ENCODE measurements at regions not wholly inside any gene's neighbourhood (a gene's known extent, or its start where the extent isn't known, plus 50 kb on each side); places are given as distances from the start of the nearest gene placed in this dataset.

- H3K27me3 Mint-ChIP-seq (ENCODE audit: low read depth), result no peaks in the 10 kb centered on the region; the same call in none of the 2 replicates
Measured at GRCh38 chr17:79306424-79307318, 232.0 kb downstream of the ENGASE start.

More at GRCh38 chr17:79306424-79307318, 232.0 kb downstream of the ENGASE start:
- Mint-ChIP-seq H3K36me3 (ENCODE audit: insufficient read depth in 1 of 3, low read depth in 3 of 3) (no peaks in the 10 kb centered on the region), H3K4me1 (peaks cover 0 to 16% of the 10 kb centered on the region in 2 experiments; a peak in 3 of 4 replicates), H3K9me3 (no peaks in the 10 kb centered on the region), H3K27ac (no peak overlapping the region), H3K4me3 (no peak overlapping the region)
- H3K56ac ChIP-seq (ENCODE audit: insufficient read length, low read depth, low read length), result no peak overlapping the region
- H3K4me2 ChIP-seq (ENCODE audit: insufficient read depth, insufficient read length, low read length), result no peak overlapping the region
- no peak overlapping the region for H3T11ph ChIP-seq (ENCODE audit: low read length)
- H2BK5ac ChIP-seq (ENCODE audit: insufficient read length, low read length), result no peak overlapping the region
- H4K20me1 ChIP-seq (ENCODE audit: control insufficient read depth, insufficient read depth, insufficient read length), result no peaks in the 10 kb centered on the region
- no peak overlapping the region for H2BK120ac ChIP-seq (ENCODE audit: low read depth, low read length, poor library complexity, severe bottlenecking)
- no peak overlapping the region; the same call in 1 of the 2 replicates for H3K14ac ChIP-seq (ENCODE audit: insufficient read depth, low read length)
- no peak for TF ChIP-seq CTCF (conservative IDR thresholded peaks at IDR 0.05)
- no peak overlapping the region for H2BK15ac ChIP-seq (ENCODE audit: low read depth, low read length)
- H3K4ac ChIP-seq (ENCODE audit: low read depth, low read length), result no peak overlapping the region
- H3K23ac ChIP-seq (ENCODE audit: insufficient read length, low read depth, low read length), result no peak overlapping the region
- H2BK12ac ChIP-seq (ENCODE audit: insufficient read length, low read depth, low read length), result no peak overlapping the region
- H3K27ac ChIP-seq (ENCODE audit: insufficient read length, low read depth, low read length), result no peak overlapping the region
- H4K8ac ChIP-seq (replicated peaks; ENCODE audit: insufficient read length, low read depth, low read length), result no peak overlapping the region
- H3K79me1 ChIP-seq (ENCODE audit: insufficient read depth, low read depth, low read length, poor library complexity, severe bottlenecking), result no peaks in the 10 kb centered on the region
- no peak overlapping the region for H4K5ac ChIP-seq (ENCODE audit: insufficient read length, low read depth, low read length)
- H3K9me3 ChIP-seq (ENCODE audit: control insufficient read depth, low read depth, low read length), result no peaks in the 10 kb centered on the region
- H3K27me3 ChIP-seq (ENCODE audit: insufficient read depth, low read length), result no peaks in the 10 kb centered on the region
- no peaks in the 10 kb centered on the region for H3K79me2 ChIP-seq (ENCODE audit: insufficient read depth, low read length)
- no peaks in the 10 kb centered on the region; the same call in 1 of the 2 replicates for H3K4me1 ChIP-seq (ENCODE audit: insufficient read depth, low read length)
- H3K9ac ChIP-seq (ENCODE audit: extremely low read depth, insufficient read length, low read length), result no peak overlapping the region
- no peak overlapping the region for H4K91ac ChIP-seq (ENCODE audit: insufficient read length, low read depth, low read length)
- no CpG with 5 or more reads among the region's 26 CpGs for WGBS (ENCODE audit: extremely low coverage, insufficient read length, low lambda C conversion rate)
- H2AFZ ChIP-seq (ENCODE audit: low read length), result no peak overlapping the region
- no peak overlapping the region for H2BK20ac ChIP-seq (ENCODE audit: low read depth, low read length, poor library complexity, severe bottlenecking)
- no peak for DNase-seq
- H3K23me2 ChIP-seq (ENCODE audit: insufficient read length, low read depth, low read length, poor library complexity, severe bottlenecking), result no peaks in the 10 kb centered on the region
- no peak overlapping the region for H3K18ac ChIP-seq (ENCODE audit: insufficient read length, low read depth, low read length)
- no peak overlapping the region for H2AK5ac ChIP-seq (ENCODE audit: insufficient read length, low read length)

Data from H9 (cell line).